Spleen (tissue), 11 donors: ENCODE measurements at regions not wholly inside any gene's neighbourhood (a gene's known extent, or its start where the extent isn't known, plus 50 kb on each side); places are given as distances from the start of the nearest gene placed in this dataset.
A peak's percentile ranks its signal among the peaks of the same experiment; 100 is the strongest.

Experiments
- DNase-seq: peaks from one replicate; pipeline ENCODE4 v3.0.0-alpha.2; 2020
- H3K27ac ChIP-seq, 8 donors: fragments of 200-600 bp; sonication (generic) in 7 of 8; 1 replicate in 4 of 8; 2 replicates in 4 of 8; pipeline versions ENCODE4 v1.5.0 to v1.8.0; 2016 to 2021; ENCODE audit warnings: inconsistent platforms in 4 of 8, mild to moderate bottlenecking in 4 of 8, moderate library complexity in 1 of 8
- H3K27me3 ChIP-seq, 7 donors: fragments of 200-600 bp; sonication (generic) in 6 of 7; replicated peaks in 1 of 7; 1 replicate in 4 of 7; 2 replicates in 3 of 7; pipeline versions ENCODE4 v1.5.0 to v1.8.0; 2016 to 2021; ENCODE audit warnings: inconsistent platforms in 3 of 7, mild to moderate bottlenecking in 1 of 7
- H3K36me3 ChIP-seq, 6 donors: fragments of 200-600 bp; sonication (generic) in 5 of 6; 1 replicate in 4 of 6; 2 replicates in 2 of 6; pipeline versions ENCODE4 v1.5.0 to v1.8.0; 2016 to 2021; ENCODE audit warnings: inconsistent platforms in 2 of 6
- H3K4me1 ChIP-seq, 6 donors: fragments of 200-600 bp; sonication (generic) in 5 of 6; 1 replicate in 3 of 6; 2 replicates in 3 of 6; pipeline versions ENCODE4 v1.5.0 to v1.8.0; 2016 to 2021; ENCODE audit warnings: inconsistent platforms in 3 of 6
- H3K4me3 ChIP-seq, 8 donors: fragments of 200-600 bp; sonication (generic) in 7 of 8; 1 replicate in 4 of 8; 2 replicates in 4 of 8; pipeline versions ENCODE4 v1.5.0 to v1.8.0; 2016 to 2021; ENCODE audit warnings: inconsistent platforms in 4 of 8, mild to moderate bottlenecking in 4 of 8, moderate library complexity in 2 of 8
- H3K9me3 ChIP-seq, 8 donors: fragments of 200-600 bp; sonication (generic) in 7 of 8; 1 replicate in 4 of 8; 2 replicates in 4 of 8; pipeline versions ENCODE4 v1.5.0 to v1.8.0; 2016 to 2021; ENCODE audit warnings: inconsistent platforms in 4 of 8
- CTCF ChIP-seq, 11 experiments: fragments of 200-600 bp in 7 of 11; fragments of 450-650 bp in 4 of 11; sonication (generic) in 4 of 11; IDR thresholded peaks in 8 of 11; conservative IDR thresholded peaks in 3 of 11; 1 replicate in 7 of 11; 2 replicates in 4 of 11; pipeline versions ENCODE4 v1.4.0 to v1.8.0; 2016 to 2021; ENCODE audit warnings: antibody characterized with exemption in 11 of 11, inconsistent platforms in 4 of 11, mild to moderate bottlenecking in 1 of 11
- POLR2A ChIP-seq, 3 donors: fragments of 450-650 bp; IDR thresholded peaks; one replicate each; pipeline ENCODE4 v1.5.1; 2017; ENCODE audit warnings: antibody characterized with exemption in 3 of 3, mild to moderate bottlenecking in 1 of 3
- POLR2AphosphoS5 ChIP-seq, 3 donors: sonication (generic); formaldehyde crosslinking; IDR thresholded peaks; one replicate each; pipeline ENCODE4 v1.5.1; 2017; ENCODE audit warnings: antibody characterized with exemption in 3 of 3
- WGBS, 5 donors: extraction: QIAGEN DNeasy Blood & Tissue Kit in 3 of 5; methylation state at CpG; one replicate each; pipeline versions ENCODE4 v1.1.5 to v1.1.7; 2013 to 2018; 5-methylcytosine and 5-hydroxymethylcytosine counted together
- intact Hi-C: fragments of 100-400 bp; cut with DNase I; formaldehyde crosslinking; loops from one replicate; pipeline ENCODE4 v1.15.0; 2023; ENCODE audit warnings: low total_unique reads
- donor health status: healthy with polysubstance abuse.
- donor health status: DM: no; HTN: no; CAD: no; lungs with moderate emphysema.
- donor health status: DM: no; HTN: no; CAD: no.
- donor health status: Bipolar disorder and iron deficiency.
- donor health status: healthy.
- donor health status: DM: no; HTN: no; CAD: no.
- donor health status: DM: yes; HTN: yes; CAD: no.

GRCh38 chr2:145757503-145758246 lies 1237.8 kb upstream of the ZEB2 start:
- intact Hi-C loops = loop anchor here (10.0 kb wide), 1 partner anchor 1233 kb away; the partner anchor contains the start of gene ZEB2
- Histone ChIP-seq H3K9me3 (no peaks in the 10 kb centered on the region), H3K36me3 (no peaks in the 10 kb centered on the region), H3K27ac (peak overlapping the region in 3 of 8 donors; percentile 2 to 14 (median 5)), H3K4me1 (peaks cover 0 to 10% (median 4%) of the 10 kb centered on the region in 6 donors), H3K4me3 (no peak overlapping the region), H3K27me3 (no peaks in the 10 kb centered on the region)
- 47 to 74% (median 58%) methylated on average over 3 of the region's 3 CpGs for WGBS, 5 donors
- TF ChIP-seq POLR2A (IDR thresholded peaks at IDR 0.05) = no peak
- no peak for TF ChIP-seq CTCF (IDR thresholded peaks at IDR 0.05 in 8 of 11, conservative IDR thresholded peaks at IDR 0.05 in 3 of 11)
- no peak for TF ChIP-seq POLR2AphosphoS5 (IDR thresholded peaks at IDR 0.05)
- no peak for DNase-seq

- no peak overlapping the region for H3K27ac ChIP-seq
- no peaks in the 10 kb centered on the region for H3K9me3 ChIP-seq
- intact Hi-C loops = loop anchor here (10.0 kb wide), 1 partner anchor 1230 kb away; the partner anchor contains the start of gene ZEB2
- DNase-seq = no peak
- H3K4me3 ChIP-seq = no peak overlapping the region
- 91 to 96% (median 92%) methylated on average over 6 of the region's 6 CpGs for WGBS, 5 donors
- H3K27me3 ChIP-seq = no peaks in the 10 kb centered on the region
- peaks cover 10 to 35% (median 27%) of the 10 kb centered on the region in 6 donors for H3K4me1 ChIP-seq
- TF ChIP-seq POLR2AphosphoS5 (IDR thresholded peaks at IDR 0.05) (no peak), POLR2A (IDR thresholded peaks at IDR 0.05) (no peak), CTCF (IDR thresholded peaks at IDR 0.05 in 8 of 11, conservative IDR thresholded peaks at IDR 0.05 in 3 of 11) (no peak)
- H3K36me3 ChIP-seq = no peaks in the 10 kb centered on the region
Observed at GRCh38 chr2:145755019-145755837, 1235.3 kb upstream of the ZEB2 start.

GRCh38 chr2:145753966-145754365 lies 1234.0 kb upstream of the ZEB2 start:
- Histone ChIP-seq H3K4me1 (peaks cover 10 to 47% (median 39%) of the 10 kb centered on the region in 6 donors), H3K36me3 (no peaks in the 10 kb centered on the region), H3K27me3 (no peaks in the 10 kb centered on the region), H3K9me3 (no peaks in the 10 kb centered on the region), H3K27ac (no peak overlapping the region), H3K4me3 (no peak overlapping the region)
- intact Hi-C loops = loop anchor here (10.0 kb wide), 1 partner anchor 1229 kb away; the partner anchor contains the start of gene ZEB2
- no peak for DNase-seq
- 31 to 61% (median 43%) methylated on average over 3 of the region's 3 CpGs for WGBS, 5 donors
- TF ChIP-seq POLR2AphosphoS5 (IDR thresholded peaks at IDR 0.05) = no peak
- TF ChIP-seq CTCF (IDR thresholded peaks at IDR 0.05 in 8 of 11, conservative IDR thresholded peaks at IDR 0.05 in 3 of 11) = no peak
- TF ChIP-seq POLR2A (IDR thresholded peaks at IDR 0.05) = no peak
